ENCODE measurements at regions not wholly inside any gene's neighbourhood (a gene's known extent, or its start where the extent isn't known, plus 50 kb on each side); places are given as distances from the start of the nearest gene placed in this dataset.

GRCh38 chr16:52257534-52257933 lies 289.4 kb downstream of the TOX3 start:
- intact Hi-C loops (cut with micrococcal nuclease; ENCODE audit: unreplicated experiment), result loop anchor here (5.0 kb wide), 2 partner anchors 40 to 315 kb away; no protein-coding TSS in a partner anchor
- H3K27ac Mint-ChIP-seq (ENCODE audit: unreplicated experiment), result no peak overlapping the region
- TF ChIP-seq, protein P1, sequence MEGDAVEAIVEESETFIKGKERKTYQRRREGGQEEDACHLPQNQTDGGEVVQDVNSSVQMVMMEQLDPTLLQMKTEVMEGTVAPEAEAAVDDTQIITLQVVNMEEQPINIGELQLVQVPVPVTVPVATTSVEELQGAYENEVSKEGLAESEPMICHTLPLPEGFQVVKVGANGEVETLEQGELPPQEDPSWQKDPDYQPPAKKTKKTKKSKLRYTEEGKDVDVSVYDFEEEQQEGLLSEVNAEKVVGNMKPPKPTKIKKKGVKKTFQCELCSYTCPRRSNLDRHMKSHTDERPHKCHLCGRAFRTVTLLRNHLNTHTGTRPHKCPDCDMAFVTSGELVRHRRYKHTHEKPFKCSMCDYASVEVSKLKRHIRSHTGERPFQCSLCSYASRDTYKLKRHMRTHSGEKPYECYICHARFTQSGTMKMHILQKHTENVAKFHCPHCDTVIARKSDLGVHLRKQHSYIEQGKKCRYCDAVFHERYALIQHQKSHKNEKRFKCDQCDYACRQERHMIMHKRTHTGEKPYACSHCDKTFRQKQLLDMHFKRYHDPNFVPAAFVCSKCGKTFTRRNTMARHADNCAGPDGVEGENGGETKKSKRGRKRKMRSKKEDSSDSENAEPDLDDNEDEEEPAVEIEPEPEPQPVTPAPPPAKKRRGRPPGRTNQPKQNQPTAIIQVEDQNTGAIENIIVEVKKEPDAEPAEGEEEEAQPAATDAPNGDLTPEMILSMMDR (IDR thresholded peaks at IDR 0.05; ENCODE audit: unreplicated experiment), result no peak
- no peak for DNase-seq
- BruUV-seq (replicated peaks), result no TSS peak
- H3K27me3 Mint-ChIP-seq (ENCODE audit: unreplicated experiment), result no peaks in the 10 kb centered on the region
- H3K4me3 Mint-ChIP-seq (ENCODE audit: low read depth, unreplicated experiment), result no peak overlapping the region
- CTCF ChIA-PET, result no interaction called here
- H3K4me1 Mint-ChIP-seq (ENCODE audit: low read depth, unreplicated experiment), result peaks cover 51% of the 10 kb centered on the region
- no peaks in the 10 kb centered on the region for H3K36me3 Mint-ChIP-seq (ENCODE audit: insufficient read depth, unreplicated experiment)
- H3K9me3 Mint-ChIP-seq (ENCODE audit: low read depth, unreplicated experiment), result no peaks in the 10 kb centered on the region

- peak overlapping the region; percentile 73 for H3K27ac Mint-ChIP-seq (ENCODE audit: unreplicated experiment)
- BruUV-seq (replicated peaks), result no TSS peak
- peaks cover 61% of the 10 kb centered on the region for H3K4me1 Mint-ChIP-seq (ENCODE audit: low read depth, unreplicated experiment)
- DNase-seq, result no peak
- intact Hi-C loops (cut with micrococcal nuclease; ENCODE audit: unreplicated experiment), result loop anchor here (5.0 kb wide), 2 partner anchors 41 to 316 kb away; no protein-coding TSS in a partner anchor
- TF ChIP-seq, protein P1 (IDR thresholded peaks at IDR 0.05; ENCODE audit: unreplicated experiment), result no peak
- H3K27me3 Mint-ChIP-seq (ENCODE audit: unreplicated experiment), result no peaks in the 10 kb centered on the region
- CTCF ChIA-PET, result interaction anchor here (0.6 to 3.2 kb wide), 6 partner anchors 8 to 658 kb away, joined by 3 to 9 read pairs (median 4); no protein-coding TSS in a partner anchor
- H3K9me3 Mint-ChIP-seq (ENCODE audit: low read depth, unreplicated experiment), result no peaks in the 10 kb centered on the region
- H3K4me3 Mint-ChIP-seq (ENCODE audit: low read depth, unreplicated experiment), result no peak overlapping the region
- H3K36me3 Mint-ChIP-seq (ENCODE audit: insufficient read depth, unreplicated experiment), result no peaks in the 10 kb centered on the region
Measured at GRCh38 chr16:52256310-52257078, 290.4 kb downstream of the TOX3 start.

DNA sequence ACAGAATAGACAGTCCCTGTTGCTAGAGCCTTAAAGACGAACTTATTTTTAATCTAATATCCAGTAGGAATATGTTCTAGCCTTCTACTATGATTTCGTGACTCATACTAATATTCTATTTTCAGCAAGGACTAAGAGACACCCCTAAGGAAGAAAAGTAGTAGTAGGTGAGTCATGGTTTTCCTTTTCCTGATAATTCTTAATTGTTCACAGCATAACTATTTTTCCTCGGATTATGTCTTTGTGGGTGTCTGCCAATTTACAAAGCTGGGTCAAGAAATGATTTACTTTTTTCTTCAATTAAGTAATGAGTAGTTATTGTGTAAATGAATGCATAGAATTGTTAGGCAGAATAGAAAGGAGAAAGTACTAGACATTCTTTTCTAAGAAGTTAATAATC lies 292.2 kb downstream of the TOX3 start:
- H3K27me3 Mint-ChIP-seq (ENCODE audit: unreplicated experiment), result no peaks in the 10 kb centered on the region
- no peaks in the 10 kb centered on the region for H3K36me3 Mint-ChIP-seq (ENCODE audit: insufficient read depth, unreplicated experiment)
- DNase-seq, result no peak

DNA sequence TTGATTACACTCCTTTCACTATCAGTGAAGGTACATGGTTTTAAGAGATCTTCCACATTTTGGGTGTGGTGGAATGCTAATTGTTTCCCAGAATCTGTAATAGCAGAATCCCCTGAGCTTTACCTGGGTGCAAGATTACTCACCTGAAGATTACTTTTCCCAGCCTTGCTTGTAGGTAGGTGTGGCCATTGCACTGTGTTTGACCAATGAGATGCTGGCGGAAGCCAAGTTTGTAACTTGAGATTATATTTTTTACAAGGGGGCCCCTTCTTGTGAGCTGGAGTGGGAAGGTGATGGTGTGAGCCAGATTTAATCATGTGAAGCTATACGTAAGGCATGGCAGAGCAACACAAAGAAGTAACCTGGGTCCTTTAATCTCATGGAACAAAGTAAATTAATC lies 294.3 kb downstream of the TOX3 start:
- Mint-ChIP-seq H3K27me3 (ENCODE audit: unreplicated experiment) (no peaks in the 10 kb centered on the region), H3K4me3 (ENCODE audit: low read depth, unreplicated experiment) (no peak overlapping the region)

More for the DNA sequence above, 292.2 kb downstream of the TOX3 start:
- BruUV-seq (replicated peaks), result no TSS peak
- TF ChIP-seq, protein P1 (IDR thresholded peaks at IDR 0.05; ENCODE audit: unreplicated experiment), result no peak
- intact Hi-C loops (cut with micrococcal nuclease; ENCODE audit: unreplicated experiment), result loop anchor here (2.0 to 5.0 kb wide), 5 partner anchors 43 to 318 kb away; no protein-coding TSS in a partner anchor
- H3K4me1 Mint-ChIP-seq (ENCODE audit: low read depth, unreplicated experiment), result peaks cover 67% of the 10 kb centered on the region
- peak overlapping the region; percentile 16 for H3K4me3 Mint-ChIP-seq (ENCODE audit: low read depth, unreplicated experiment)
- H3K9me3 Mint-ChIP-seq (ENCODE audit: low read depth, unreplicated experiment), result no peaks in the 10 kb centered on the region
- peak overlapping the region; percentile 77 for H3K27ac Mint-ChIP-seq (ENCODE audit: unreplicated experiment)
- CTCF ChIA-PET, result interaction anchor here (1.9 to 3.2 kb wide), 2 partner anchors 10 to 63 kb away, joined by 8 to 9 read pairs; no protein-coding TSS in a partner anchor

More for the DNA sequence above, 294.3 kb downstream of the TOX3 start:
- Mint-ChIP-seq H3K27ac (ENCODE audit: unreplicated experiment) (no peak overlapping the region), H3K9me3 (ENCODE audit: low read depth, unreplicated experiment) (peaks cover 8% of the 10 kb centered on the region), H3K36me3 (ENCODE audit: insufficient read depth, unreplicated experiment) (no peaks in the 10 kb centered on the region), H3K4me1 (ENCODE audit: low read depth, unreplicated experiment) (peaks cover 67% of the 10 kb centered on the region)
- TF ChIP-seq, protein P1 (IDR thresholded peaks at IDR 0.05; ENCODE audit: unreplicated experiment), result no peak
- intact Hi-C loops (cut with micrococcal nuclease; ENCODE audit: unreplicated experiment), result loop anchor here (5.0 kb wide), 1 partner anchor 155 kb away; no protein-coding TSS in a partner anchor
- CTCF ChIA-PET, result interaction anchor here (0.7 kb wide), 1 partner anchor 12 kb away, joined by 3 read pairs; no protein-coding TSS in a partner anchor
- DNase-seq, result no peak
- BruUV-seq (replicated peaks), result no TSS peak

Measured in Calu3 (cell line).